Left colon (tissue), 2 donors: ENCODE measurements at regions not wholly inside any gene's neighbourhood (a gene's known extent, or its start where the extent isn't known, plus 50 kb on each side); places are given as distances from the start of the nearest gene placed in this dataset.

Source experiments
- ATAC-seq: fragments of 200-7000 bp; cut with Tn5 transposase; one replicate; pipeline ENCODE4 v1.9.1; 2020; ENCODE audit warnings: mild to moderate bottlenecking, moderate library complexity
- DNase-seq, 2 donors: peaks; one replicate each; pipeline ENCODE4 v3.0.0-alpha.2; 2020
- intact Hi-C, 2 donors: fragments of 100-400 bp; cut with DNase I in 1 of 2; cut with micrococcal nuclease in 1 of 2; formaldehyde crosslinking; loops; one replicate each; pipeline versions ENCODE4 v1.11.2 to v1.14.0; 2022; cut with DNase I, micrococcal nuclease
- donor health status: DM: no; HTN: no; CAD: no.
- donor health status: DM: yes; HTN: yes; CAD: no.

DNA sequence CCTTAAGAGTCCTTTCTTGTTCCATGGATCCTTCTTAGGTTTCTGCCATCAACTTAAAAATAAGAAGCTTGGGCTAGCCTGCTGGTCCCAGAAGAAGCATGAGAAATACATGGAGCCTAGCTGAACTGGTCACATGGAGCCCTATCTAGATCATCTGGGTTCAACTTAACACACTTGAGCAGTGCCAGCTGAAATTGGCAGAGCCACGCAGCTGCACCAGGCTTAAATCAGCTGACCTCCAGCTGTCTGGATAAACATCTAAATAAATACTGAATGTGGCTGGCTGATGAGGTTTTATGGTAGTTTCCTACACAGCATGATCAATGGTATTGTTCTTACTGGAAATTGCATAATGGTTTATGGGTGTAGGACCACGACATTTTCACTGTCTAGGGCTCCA lies 598.4 kb upstream of the FAM241A start:
- DNase-seq: no peak
- ATAC-seq: no peak
- intact Hi-C loops: no loop called here

DNA sequence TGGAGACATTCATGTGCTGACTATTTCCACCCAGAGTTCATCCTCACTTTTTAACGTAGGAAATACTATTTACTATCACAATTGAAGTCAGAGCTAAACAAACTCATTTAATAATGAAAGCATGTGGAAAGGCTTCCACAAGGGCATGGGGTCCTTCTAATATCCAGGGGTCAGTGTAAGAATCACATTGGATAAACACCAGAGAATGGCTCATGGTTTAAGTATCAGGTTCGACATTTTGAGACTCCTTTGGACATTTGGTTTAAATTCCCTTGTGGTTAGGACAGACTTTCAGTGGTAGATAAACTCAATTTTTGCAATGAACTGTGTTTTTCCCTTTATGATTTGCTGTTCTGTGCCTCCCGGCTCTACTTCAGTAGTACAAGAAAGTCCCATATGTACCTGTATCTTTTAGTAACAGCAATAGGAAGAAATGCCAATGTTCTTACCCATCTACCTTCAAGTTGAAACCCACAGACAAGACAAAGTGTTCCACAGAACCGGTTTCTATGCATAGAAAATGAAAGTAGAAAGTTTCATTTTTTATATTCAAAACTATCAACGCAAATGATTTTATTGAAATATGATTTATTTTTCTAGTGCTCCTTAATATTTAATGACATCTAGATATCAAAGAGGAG lies 589.0 kb upstream of the FAM241A start:
- DNase-seq (no peak), ATAC-seq (no peak)
- intact Hi-C loops: no loop called here

DNA sequence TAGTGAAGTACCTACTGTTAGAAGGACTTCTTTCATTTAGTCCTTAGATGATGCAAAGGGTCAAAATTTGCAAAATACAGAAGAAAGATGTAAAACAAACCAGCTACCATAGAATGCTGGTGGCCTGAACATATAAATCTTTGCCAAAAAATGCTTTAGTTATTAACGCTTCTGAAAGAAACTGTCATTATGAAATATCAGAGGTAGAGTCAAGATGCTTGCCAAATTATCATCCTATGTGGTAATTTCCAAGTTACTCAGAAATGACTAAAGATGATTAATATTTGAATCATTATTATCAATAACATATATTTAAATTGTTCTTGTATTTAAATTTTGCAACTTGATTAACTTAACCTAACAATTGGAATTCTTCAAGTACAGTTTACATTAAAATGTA lies 588.4 kb upstream of the FAM241A start:
- intact Hi-C loops: no loop called here
- DNase-seq: no peak
- no peak for ATAC-seq

DNA sequence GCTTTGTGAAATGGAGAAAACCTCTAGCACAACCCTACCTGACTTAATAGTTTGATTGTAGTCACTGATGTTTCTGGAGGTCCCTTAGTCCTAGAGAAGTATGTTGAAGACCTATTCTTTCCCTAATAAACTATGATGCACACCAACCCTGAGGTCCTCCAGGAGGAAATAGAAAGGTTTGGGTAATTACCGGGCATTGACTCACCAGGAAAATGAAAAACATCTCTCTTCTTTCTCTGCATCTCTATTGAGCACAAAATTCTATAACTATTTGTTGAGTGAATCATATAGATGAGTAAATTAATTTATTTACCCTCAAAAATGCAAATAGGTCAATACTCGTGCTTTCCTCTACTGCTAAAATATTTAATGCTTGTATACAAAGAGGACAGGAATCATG lies 582.4 kb upstream of the FAM241A start:
- ATAC-seq: no peak
- intact Hi-C loops: no loop called here
- DNase-seq: no peak

DNA sequence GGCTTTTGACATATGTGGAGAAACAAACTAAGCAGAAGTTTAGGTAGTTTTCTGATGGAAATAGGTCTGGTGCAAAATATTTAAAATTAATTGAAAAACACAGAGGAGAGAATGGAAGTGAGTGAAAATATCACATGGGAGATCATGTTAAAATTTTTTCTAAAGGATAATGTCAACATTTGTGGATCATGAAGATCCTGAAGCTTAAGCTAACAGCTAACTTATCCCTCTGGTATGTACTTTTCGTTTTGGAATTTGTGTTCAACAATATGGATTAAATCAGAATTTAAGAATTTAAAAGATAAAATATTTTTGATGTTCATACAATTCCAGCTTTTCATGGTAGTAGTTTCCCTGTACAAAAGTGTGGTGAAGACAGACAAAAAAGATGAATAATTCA lies 572.8 kb upstream of the FAM241A start:
- intact Hi-C loops: no loop called here

DNA sequence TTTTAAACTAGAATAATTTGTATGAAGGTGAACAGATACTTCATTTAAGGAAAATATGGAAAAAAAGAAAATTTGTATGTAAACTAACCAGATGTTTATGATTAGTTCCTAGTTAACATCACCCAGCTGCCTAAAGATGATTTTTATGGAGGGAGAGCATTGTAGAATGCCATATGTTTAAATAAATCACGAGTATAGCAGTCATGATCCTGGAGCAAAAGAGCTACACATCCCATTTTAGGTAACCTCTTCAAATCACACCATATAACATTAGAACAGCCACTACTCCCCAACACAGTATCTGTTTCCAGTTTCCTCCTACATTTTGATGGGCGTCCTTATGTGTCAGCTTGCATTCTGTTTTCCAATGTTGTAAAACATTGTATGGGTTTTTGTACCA lies 571.9 kb upstream of the FAM241A start:
- no peak for ATAC-seq

More for the DNA sequence above, 572.8 kb upstream of the FAM241A start:
- DNase-seq: no peak
- ATAC-seq: no peak

DNA sequence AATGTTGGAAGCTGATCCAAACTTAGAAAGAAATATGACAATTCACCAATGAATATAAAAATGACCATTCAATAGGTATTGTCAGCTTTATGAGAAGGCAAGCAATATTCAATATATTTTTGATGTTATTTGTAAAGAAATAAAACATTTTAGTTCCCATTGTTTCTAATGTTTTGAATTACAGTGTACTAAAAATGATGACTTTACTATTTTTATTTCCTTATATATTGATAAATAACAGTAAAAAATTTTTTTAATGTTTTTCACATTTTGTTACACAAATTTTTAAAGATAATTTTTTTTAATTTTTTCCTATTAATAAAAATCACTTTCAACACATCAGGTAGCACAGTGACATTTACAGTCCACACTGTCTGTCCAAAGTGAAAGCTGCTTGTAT lies 565.5 kb upstream of the FAM241A start:
- no peak for DNase-seq

More for the DNA sequence above, 571.9 kb upstream of the FAM241A start:
- DNase-seq: no peak
- intact Hi-C loops: no loop called here

DNA sequence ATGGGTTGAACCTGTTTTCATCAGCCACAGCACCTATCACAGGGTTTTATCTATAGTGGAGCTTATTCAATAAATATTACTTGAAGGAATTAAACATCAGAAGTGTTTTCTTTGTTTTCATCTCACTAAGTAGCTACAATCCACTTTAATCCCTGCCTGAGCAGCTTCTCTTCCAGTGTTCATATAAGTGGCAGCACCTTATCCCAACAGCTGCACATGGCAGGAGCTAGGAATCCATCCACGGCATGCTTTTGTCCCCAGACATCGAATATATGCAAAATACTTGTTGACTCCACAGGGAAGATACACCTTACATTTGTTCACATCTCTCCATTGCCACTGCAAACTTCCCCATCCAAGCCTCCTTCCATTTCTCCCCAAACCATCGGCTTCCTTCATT lies 549.8 kb upstream of the FAM241A start:
- intact Hi-C loops: no loop called here
- ATAC-seq: no peak
- DNase-seq: no peak

More for the DNA sequence above, 565.5 kb upstream of the FAM241A start:
- intact Hi-C loops: no loop called here
- ATAC-seq: no peak

DNA sequence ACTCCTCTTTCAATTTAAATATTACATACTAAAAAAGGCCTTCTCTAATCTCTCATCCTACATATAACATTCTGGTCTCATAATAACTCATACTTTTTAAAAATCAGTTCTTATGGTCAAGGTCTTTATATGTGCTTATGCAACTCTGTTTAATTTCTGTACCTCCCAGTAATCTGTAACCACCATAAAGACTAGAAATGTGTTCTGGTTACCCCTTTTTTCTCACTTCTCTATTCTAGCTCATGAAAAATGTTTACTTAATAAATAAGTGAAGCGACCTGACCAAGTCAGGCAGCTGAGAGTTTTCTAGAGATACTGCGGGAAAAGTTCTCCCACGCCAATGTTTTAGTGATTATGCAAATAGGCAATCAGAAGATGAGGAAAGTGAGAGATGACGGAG lies 548.8 kb upstream of the FAM241A start:
- intact Hi-C loops: no loop called here
- DNase-seq (no peak), ATAC-seq (no peak)

DNA sequence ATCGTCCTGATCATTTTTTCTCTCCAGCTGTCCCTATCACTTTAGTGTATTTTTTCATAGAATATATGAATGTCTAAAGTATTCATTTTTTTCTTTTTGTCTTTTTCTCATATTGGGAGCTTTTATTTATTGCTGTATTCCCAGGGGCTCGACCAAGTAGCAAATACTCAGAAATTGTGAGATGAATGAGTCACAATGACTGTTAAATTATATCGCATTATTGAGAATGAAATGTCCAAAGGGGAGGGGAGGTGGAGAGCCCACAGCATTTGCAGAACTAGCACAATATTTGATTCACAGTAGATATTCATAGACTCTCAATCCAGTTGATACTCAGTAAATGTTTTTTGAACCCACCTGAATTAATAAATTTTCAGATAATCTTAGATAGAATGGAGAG lies 543.6 kb upstream of the FAM241A start:
- no peak for DNase-seq
- intact Hi-C loops: no loop called here

DNA sequence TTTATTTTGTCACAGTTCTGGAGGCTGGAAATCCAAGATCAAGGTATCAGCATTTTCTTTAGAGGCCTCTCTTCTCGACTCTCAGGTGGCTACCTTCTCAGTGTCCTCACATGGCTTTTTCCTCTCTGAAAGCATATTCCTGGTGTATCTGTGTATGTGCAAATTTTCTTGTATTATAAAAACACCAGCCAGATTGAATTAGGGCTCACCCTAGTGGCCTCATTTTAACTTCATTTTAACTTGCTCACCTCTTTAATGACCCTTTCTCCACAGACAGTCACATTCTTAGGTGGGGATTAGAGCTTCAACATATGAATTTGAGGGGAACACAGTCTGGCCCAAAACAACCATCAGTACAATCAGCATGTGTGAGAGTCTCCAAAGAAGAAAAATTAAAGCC lies 542.4 kb upstream of the FAM241A start:
- intact Hi-C loops: no loop called here
- ATAC-seq (no peak), DNase-seq (no peak)

More for the DNA sequence above, 543.6 kb upstream of the FAM241A start:
- ATAC-seq: no peak

DNA sequence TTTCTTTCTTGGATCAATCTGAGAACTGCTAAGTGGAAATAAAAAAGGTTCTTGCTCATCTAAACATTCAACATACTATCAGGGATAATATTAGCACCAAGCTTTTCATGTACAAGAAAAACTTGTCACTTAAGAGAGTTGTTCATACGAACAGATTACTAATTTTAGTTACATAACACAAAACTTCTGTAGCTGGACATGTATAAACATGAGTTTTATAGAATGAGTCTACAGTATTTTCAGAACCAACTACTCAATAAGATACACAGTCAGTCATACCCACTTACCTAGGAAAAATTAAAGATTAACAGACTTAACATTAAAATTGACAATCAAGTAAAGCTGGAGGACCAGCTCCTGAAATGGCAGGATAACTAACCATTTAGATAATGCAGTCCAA lies 540.1 kb upstream of the FAM241A start:
- ATAC-seq (no peak), DNase-seq (no peak)
- intact Hi-C loops: no loop called here

DNA sequence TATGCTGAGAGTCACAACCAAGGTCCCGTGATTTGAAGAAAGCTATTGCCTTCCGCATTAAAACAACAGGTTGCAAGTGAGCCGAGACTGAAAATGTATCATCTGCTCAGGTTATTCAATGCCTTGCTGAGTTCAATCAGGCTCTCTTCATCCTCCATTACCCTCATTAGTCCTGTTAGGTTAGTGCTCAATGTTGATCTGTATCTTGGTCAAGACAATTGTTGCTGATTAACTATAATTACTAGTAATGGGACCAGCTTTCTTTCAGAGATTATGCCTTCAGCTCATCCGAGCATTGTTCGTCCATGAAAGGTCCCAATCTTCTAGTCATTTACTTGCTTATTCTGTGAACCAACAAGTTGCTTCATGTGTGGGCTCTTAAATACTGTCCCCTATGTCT lies 534.6 kb upstream of the FAM241A start:
- DNase-seq (no peak), ATAC-seq (no peak)
- intact Hi-C loops: no loop called here

DNA sequence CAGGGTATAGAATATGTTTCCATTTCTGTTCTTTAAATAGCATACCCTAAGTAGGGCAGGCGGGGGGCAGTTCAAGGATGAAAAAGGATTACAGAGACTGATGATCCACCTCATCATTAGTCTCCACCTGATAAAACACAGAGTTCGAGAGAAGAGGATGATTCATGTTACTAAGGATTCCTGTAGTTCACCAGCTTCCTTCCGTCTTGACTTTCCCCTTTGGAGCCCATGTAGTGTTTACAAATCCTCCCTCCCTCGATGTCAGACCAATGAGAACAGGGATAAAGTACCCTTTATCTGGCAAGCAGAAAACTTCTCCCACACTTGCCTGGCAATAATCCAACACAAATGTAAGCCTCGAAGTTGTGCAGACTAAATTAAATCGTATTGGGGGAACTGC lies 526.3 kb upstream of the FAM241A start:
- no peak for DNase-seq

DNA sequence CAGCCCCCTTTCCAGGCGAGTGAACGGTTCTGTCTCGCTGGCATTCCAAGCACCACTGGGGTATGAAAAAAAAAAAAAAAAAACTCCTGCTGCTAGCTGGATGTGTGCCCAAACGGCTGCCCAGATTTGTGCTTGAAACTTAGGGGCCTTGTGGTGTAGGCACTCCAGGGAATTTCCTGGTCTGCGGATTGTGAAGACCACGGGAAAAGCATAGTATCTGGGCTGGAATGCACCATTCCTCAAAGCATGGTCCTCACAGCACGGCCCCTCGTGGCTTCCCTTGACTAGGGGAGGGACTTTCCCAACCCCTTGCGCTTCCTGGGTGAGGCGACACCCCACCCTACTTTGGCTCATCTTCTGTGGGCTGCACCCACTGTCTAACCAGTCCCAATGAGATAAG lies 516.8 kb upstream of the FAM241A start:
- ATAC-seq (no peak), DNase-seq (no peak)
- intact Hi-C loops: no loop called here

More for the DNA sequence above, 526.3 kb upstream of the FAM241A start:
- no peak for ATAC-seq
- intact Hi-C loops: no loop called here

DNA sequence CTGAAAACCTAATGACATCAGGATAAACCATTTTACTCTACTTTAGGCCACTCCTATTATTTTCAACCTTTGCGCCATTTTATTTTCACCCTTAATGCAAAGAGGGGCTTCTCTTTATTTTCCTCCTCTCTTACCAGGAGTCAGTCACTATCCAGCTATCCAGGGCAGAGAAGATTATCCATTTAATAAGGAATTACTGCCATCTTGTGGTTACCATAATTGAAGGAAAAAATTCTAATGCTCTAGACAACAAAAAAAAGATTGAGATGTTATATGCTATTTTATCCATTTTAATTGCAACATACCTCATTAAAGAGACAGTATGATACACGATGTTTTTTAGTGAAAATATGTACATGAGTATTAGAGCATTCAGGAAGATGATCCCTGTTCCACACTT lies 514.5 kb upstream of the FAM241A start:
- DNase-seq (no peak), ATAC-seq (no peak)
- intact Hi-C loops: no loop called here

DNA sequence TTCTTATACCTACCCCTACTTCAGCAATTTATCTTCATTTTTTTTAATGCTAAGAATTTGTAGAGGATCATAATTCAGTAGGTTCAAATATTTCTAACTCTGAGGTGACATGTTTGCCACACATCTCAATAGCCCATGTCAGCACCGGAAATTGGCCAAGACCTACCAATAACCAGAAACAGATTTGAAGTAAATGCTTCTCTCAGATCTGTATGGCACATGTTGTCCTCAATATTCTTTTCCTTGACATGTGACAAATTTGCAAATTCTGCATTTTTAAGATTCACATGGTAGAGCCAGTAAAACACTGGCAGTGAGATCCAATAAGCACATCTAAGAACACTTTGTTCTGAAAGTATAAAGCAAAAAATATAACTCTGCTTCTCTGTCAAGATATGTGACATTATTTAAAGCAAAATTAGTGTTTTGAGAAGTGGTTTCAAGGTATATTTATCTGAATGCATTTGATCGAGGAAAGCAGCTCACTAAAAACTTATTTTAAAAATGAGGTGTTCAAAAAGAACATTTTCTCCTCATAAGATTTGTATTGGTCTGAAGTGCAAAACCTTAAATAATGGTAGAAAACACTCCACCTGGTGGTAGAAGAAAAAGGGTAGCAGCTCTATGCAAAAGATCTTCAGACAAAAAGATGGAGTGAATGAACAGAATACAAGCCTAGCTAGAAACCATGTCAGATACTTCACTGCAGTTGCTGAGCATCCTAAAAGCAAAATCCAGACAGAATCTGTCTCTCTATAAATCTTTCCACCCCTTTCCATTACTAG lies 513.8 kb upstream of the FAM241A start:
- intact Hi-C loops: no loop called here
- DNase-seq (no peak), ATAC-seq (no peak)

DNA sequence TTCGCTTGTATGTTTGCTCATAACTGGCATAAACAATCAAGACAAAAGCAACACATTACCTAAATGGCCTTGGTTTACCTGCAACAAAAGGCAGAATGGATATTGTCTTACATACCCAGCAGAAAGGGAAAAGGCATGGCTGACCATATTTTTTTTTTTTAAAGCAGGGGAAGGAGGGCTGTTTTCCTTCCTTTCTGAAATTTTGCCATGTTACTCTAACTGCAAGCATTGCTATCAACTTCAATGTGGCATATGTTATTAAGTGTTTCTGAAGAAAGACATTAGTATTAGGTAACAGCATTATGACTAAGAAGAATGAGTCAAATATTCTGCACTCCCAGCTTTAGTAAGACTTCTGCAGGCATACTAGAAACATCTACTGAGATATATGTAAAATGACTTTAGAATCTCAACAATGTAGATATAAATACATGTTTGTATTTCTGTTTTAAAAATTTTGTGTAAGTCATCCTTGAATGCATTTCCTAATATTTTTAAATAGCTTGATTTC lies 512.6 kb upstream of the FAM241A start:
- ATAC-seq: no peak
- intact Hi-C loops: no loop called here

DNA sequence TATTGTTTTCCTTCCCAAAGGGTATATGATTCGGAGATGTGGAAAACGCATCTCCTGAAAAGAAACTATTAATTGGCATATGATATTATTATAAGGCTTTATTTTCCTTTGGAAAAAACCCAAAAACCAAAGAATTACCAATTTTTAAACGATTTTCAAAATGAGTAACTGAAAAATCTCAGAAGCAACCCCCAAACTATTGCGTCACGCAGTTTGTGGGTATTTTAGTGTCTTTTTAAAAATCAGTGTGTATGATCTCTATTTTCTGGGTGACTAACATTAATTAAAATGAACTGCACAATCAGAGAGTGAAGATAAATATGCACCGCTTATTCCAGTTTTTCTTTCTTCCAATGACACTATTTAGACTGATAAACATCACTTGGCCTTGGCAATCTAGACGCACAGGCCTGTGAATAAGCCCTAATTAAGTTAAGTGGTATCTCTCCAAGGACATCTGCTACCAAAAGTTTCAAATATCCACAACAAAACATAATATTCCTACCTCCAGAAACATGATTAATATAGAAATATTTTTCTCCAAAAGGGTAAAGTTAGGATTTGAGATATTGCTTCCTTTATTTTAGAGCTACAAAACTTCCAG lies 511.5 kb upstream of the FAM241A start:
- intact Hi-C loops: no loop called here
- DNase-seq: no peak
- no peak for ATAC-seq

More for the DNA sequence above, 512.6 kb upstream of the FAM241A start:
- no peak for DNase-seq

DNA sequence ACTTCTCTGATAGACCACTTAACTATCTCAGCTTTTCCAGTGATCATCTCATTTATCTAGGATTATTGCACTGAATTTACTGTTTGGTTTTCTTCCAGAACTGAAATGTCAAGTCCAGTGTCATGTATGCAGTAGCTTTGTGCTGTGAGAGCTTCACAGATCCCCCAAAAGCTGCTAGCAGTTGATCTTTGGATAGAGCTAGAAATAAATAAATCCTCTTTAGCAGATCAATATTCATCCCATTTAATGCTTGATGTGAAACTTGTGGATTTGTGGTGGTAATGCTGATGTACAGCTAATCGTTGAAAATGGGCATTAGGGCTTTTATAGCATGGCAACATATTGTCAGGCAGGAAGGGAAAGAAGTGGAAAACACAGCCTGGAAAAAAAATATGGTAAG lies 509.6 kb upstream of the FAM241A start:
- intact Hi-C loops: no loop called here
- ATAC-seq: no peak
- no peak for DNase-seq
